ENCODE measurements at regions not wholly inside any gene's neighbourhood (a gene's known extent, or its start where the extent isn't known, plus 50 kb on each side); places are given as distances from the start of the nearest gene placed in this dataset.

- Mint-ChIP-seq H3K36me3 (ENCODE audit: insufficient read depth, unreplicated experiment) (no peaks in the 10 kb centered on the region), H3K4me1 (ENCODE audit: low read depth, unreplicated experiment) (no peaks in the 10 kb centered on the region), H3K9me3 (ENCODE audit: low read depth, unreplicated experiment) (no peaks in the 10 kb centered on the region), H3K27ac (ENCODE audit: unreplicated experiment) (no peak overlapping the region), H3K4me3 (ENCODE audit: low read depth, unreplicated experiment) (no peak overlapping the region), H3K27me3 (ENCODE audit: unreplicated experiment) (peaks cover 74% of the 10 kb centered on the region)
- intact Hi-C loops (cut with micrococcal nuclease; ENCODE audit: unreplicated experiment), result no loop called here
- TF ChIP-seq, protein P1, sequence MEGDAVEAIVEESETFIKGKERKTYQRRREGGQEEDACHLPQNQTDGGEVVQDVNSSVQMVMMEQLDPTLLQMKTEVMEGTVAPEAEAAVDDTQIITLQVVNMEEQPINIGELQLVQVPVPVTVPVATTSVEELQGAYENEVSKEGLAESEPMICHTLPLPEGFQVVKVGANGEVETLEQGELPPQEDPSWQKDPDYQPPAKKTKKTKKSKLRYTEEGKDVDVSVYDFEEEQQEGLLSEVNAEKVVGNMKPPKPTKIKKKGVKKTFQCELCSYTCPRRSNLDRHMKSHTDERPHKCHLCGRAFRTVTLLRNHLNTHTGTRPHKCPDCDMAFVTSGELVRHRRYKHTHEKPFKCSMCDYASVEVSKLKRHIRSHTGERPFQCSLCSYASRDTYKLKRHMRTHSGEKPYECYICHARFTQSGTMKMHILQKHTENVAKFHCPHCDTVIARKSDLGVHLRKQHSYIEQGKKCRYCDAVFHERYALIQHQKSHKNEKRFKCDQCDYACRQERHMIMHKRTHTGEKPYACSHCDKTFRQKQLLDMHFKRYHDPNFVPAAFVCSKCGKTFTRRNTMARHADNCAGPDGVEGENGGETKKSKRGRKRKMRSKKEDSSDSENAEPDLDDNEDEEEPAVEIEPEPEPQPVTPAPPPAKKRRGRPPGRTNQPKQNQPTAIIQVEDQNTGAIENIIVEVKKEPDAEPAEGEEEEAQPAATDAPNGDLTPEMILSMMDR (IDR thresholded peaks at IDR 0.05; ENCODE audit: unreplicated experiment), result no peak
- BruUV-seq (replicated peaks), result no TSS peak
- CTCF ChIA-PET, result no interaction called here
- no peak for DNase-seq
Measured at GRCh38 chr2:177048981-177049380, 163.6 kb upstream of the HNRNPA3 start.

- Mint-ChIP-seq H3K27me3 (ENCODE audit: unreplicated experiment) (peaks cover 53% of the 10 kb centered on the region), H3K4me1 (ENCODE audit: low read depth, unreplicated experiment) (no peaks in the 10 kb centered on the region), H3K27ac (ENCODE audit: unreplicated experiment) (no peak overlapping the region), H3K9me3 (ENCODE audit: low read depth, unreplicated experiment) (no peaks in the 10 kb centered on the region), H3K4me3 (ENCODE audit: low read depth, unreplicated experiment) (no peak overlapping the region), H3K36me3 (ENCODE audit: insufficient read depth, unreplicated experiment) (no peaks in the 10 kb centered on the region)
- no TSS peak for BruUV-seq (replicated peaks)
- intact Hi-C loops (cut with micrococcal nuclease; ENCODE audit: unreplicated experiment), result no loop called here
- DNase-seq, result no peak
- TF ChIP-seq, protein P1 (IDR thresholded peaks at IDR 0.05; ENCODE audit: unreplicated experiment), result no peak
- CTCF ChIA-PET, result no interaction called here
Measured at GRCh38 chr2:177051278-177051677, 161.3 kb upstream of the HNRNPA3 start.

GRCh38 chr2:177052471-177052870 is 160.1 kb upstream of the HNRNPA3 start:
- TF ChIP-seq, protein P1 (IDR thresholded peaks at IDR 0.05; ENCODE audit: unreplicated experiment), result no peak
- intact Hi-C loops (cut with micrococcal nuclease; ENCODE audit: unreplicated experiment), result no loop called here
- no TSS peak for BruUV-seq (replicated peaks)
- DNase-seq, result no peak
- Mint-ChIP-seq H3K36me3 (ENCODE audit: insufficient read depth, unreplicated experiment) (no peaks in the 10 kb centered on the region), H3K9me3 (ENCODE audit: low read depth, unreplicated experiment) (no peaks in the 10 kb centered on the region), H3K4me3 (ENCODE audit: low read depth, unreplicated experiment) (no peak overlapping the region), H3K27ac (ENCODE audit: unreplicated experiment) (no peak overlapping the region), H3K27me3 (ENCODE audit: unreplicated experiment) (peaks cover 53% of the 10 kb centered on the region), H3K4me1 (ENCODE audit: low read depth, unreplicated experiment) (no peaks in the 10 kb centered on the region)
- CTCF ChIA-PET, result no interaction called here

DNA sequence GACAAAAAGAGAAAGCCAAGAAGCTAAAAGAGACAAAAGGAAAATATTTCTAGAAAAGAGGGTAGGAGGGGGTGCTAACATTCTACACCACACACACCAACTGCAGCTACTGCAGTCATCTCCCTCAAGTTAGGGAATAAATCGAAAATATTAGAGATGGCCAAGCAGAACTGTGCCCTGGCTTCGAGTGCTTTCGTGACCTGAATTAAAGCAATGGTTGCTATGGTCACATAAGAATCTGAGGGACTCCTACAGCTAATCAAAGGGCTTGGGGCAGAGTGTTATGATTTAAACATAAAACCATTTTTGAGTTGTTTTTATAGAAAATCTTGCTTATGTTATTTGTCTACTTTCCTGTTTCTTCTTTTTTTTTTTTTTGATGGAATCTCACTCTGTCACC is 159.6 kb upstream of the HNRNPA3 start:
- CTCF ChIA-PET, result interaction anchor here (0.7 kb wide), 2 partner anchors 656 to 699 kb away, joined by 3 to 5 read pairs; no protein-coding TSS in a partner anchor
- no TSS peak for BruUV-seq (replicated peaks)
- Mint-ChIP-seq H3K36me3 (ENCODE audit: insufficient read depth, unreplicated experiment) (no peaks in the 10 kb centered on the region), H3K27ac (ENCODE audit: unreplicated experiment) (no peak overlapping the region), H3K27me3 (ENCODE audit: unreplicated experiment) (peaks cover 53% of the 10 kb centered on the region), H3K4me3 (ENCODE audit: low read depth, unreplicated experiment) (no peak overlapping the region), H3K9me3 (ENCODE audit: low read depth, unreplicated experiment) (no peaks in the 10 kb centered on the region), H3K4me1 (ENCODE audit: low read depth, unreplicated experiment) (no peaks in the 10 kb centered on the region)
- intact Hi-C loops (cut with micrococcal nuclease; ENCODE audit: unreplicated experiment), result no loop called here
- TF ChIP-seq, protein P1 (IDR thresholded peaks at IDR 0.05; ENCODE audit: unreplicated experiment), result no peak
- no peak for DNase-seq

Data from Calu3 (cell line).